ENCODE measurements at regions not wholly inside any gene's neighbourhood (a gene's known extent, or its start where the extent isn't known, plus 50 kb on each side); places are given as distances from the start of the nearest gene placed in this dataset.

DNA sequence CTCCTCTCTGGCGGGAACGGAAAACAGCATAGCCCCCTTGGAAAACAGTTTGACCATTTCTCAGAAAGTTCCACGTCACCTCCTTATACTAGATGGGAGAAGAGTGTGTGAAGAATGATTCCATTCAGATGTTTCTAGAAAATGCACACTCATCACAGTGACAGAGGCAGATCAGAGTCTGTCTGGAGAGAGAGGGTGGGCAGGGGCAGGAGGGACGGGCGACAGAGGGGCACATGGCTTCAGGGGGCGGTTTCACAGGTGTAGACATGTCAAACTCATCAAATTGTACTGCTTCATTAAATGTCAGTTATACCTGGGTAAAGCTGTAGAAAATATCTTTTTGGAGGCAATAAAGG is 88.8 kb upstream of the TAF1B start:
- peaks cover 8% of the 10 kb centered on the region for H3K4me1 ChIP-seq
- H3K27me3 ChIP-seq (ENCODE audit: control insufficient read depth, insufficient read depth, low read length): no peaks in the 10 kb centered on the region
- TF ChIP-seq, protein P1, sequence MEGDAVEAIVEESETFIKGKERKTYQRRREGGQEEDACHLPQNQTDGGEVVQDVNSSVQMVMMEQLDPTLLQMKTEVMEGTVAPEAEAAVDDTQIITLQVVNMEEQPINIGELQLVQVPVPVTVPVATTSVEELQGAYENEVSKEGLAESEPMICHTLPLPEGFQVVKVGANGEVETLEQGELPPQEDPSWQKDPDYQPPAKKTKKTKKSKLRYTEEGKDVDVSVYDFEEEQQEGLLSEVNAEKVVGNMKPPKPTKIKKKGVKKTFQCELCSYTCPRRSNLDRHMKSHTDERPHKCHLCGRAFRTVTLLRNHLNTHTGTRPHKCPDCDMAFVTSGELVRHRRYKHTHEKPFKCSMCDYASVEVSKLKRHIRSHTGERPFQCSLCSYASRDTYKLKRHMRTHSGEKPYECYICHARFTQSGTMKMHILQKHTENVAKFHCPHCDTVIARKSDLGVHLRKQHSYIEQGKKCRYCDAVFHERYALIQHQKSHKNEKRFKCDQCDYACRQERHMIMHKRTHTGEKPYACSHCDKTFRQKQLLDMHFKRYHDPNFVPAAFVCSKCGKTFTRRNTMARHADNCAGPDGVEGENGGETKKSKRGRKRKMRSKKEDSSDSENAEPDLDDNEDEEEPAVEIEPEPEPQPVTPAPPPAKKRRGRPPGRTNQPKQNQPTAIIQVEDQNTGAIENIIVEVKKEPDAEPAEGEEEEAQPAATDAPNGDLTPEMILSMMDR (IDR thresholded peaks at IDR 0.05): no peak
- no peak overlapping the region for H3K9ac ChIP-seq
- H3K27ac ChIP-seq: no peak overlapping the region
- no peak overlapping the region for H3K4me2 ChIP-seq (ENCODE audit: low read length)
- no peaks in the 10 kb centered on the region for H3K79me2 ChIP-seq
- H3K4me3 ChIP-seq (ENCODE audit: low read depth, low read length): no peak overlapping the region
- no peak overlapping the region for H2AFZ ChIP-seq
- no peaks in the 10 kb centered on the region for H3K9me3 ChIP-seq (ENCODE audit: control insufficient read depth, low read length)
- H3K36me3 ChIP-seq (ENCODE audit: control insufficient read depth, insufficient read depth, low read length): no peaks in the 10 kb centered on the region

DNA sequence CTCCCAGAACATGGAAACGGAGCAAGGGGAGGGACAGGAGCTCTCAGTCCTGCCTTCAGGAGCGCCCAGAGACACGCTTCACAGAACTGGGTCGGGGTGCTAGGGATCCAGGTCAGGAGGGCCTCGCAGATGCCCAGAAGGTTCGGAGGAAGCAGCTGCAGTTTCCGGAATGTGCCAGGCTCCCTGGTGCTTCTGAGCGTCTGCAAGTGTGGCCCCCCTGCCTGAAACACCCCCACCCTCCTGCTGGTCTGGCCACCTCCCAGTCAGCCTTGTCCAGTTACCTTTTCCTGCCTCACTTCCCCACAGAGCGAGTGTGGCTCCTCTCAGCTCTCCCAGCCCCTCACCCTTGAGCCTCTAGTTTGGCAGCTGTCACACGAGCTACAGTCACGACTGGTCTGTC is 88.3 kb upstream of the TAF1B start:
- TF ChIP-seq, protein P1 (IDR thresholded peaks at IDR 0.05): no peak

DNA sequence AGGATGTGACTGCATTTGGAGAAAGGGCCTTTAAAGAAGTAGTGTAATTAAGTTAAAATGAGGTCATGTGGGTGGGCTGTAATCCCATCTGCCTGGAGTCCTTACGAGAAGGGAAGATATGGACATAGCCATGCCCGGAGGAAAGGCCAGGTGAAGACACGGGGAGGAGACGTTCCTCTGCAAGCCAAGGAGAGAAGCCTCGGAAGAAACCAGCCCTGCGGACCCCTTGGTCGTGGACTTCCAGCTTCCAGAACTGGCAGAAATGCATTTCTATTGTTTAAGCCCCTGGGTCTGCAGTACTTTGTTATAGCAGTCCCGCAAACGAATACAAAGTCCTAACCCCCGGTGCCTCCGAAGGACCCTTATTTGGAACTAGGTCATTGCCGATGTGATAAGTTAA is 87.6 kb upstream of the TAF1B start:
- H3K27ac ChIP-seq: no peak overlapping the region
- H3K27me3 ChIP-seq (ENCODE audit: control insufficient read depth, insufficient read depth, low read length): no peaks in the 10 kb centered on the region
- H3K9ac ChIP-seq: no peak overlapping the region
- TF ChIP-seq, protein P1 (IDR thresholded peaks at IDR 0.05): no peak
- H3K4me2 ChIP-seq (ENCODE audit: low read length): no peak overlapping the region
- no peaks in the 10 kb centered on the region for H3K9me3 ChIP-seq (ENCODE audit: control insufficient read depth, low read length)
- H3K4me1 ChIP-seq: peaks cover 8% of the 10 kb centered on the region
- H3K36me3 ChIP-seq (ENCODE audit: control insufficient read depth, insufficient read depth, low read length): no peaks in the 10 kb centered on the region
- H2AFZ ChIP-seq: no peak overlapping the region
- no peak overlapping the region for H3K4me3 ChIP-seq (ENCODE audit: low read depth, low read length)
- H3K79me2 ChIP-seq: no peaks in the 10 kb centered on the region

More for the DNA sequence above, 88.3 kb upstream of the TAF1B start:
- no peak overlapping the region for H3K4me3 ChIP-seq (ENCODE audit: low read depth, low read length)
- H3K4me1 ChIP-seq: peaks cover 8% of the 10 kb centered on the region
- no peak overlapping the region for H3K27ac ChIP-seq
- H3K79me2 ChIP-seq: no peaks in the 10 kb centered on the region
- H3K4me2 ChIP-seq (ENCODE audit: low read length): no peak overlapping the region
- no peaks in the 10 kb centered on the region for H3K36me3 ChIP-seq (ENCODE audit: control insufficient read depth, insufficient read depth, low read length)
- H3K9me3 ChIP-seq (ENCODE audit: control insufficient read depth, low read length): no peaks in the 10 kb centered on the region
- H3K27me3 ChIP-seq (ENCODE audit: control insufficient read depth, insufficient read depth, low read length): no peaks in the 10 kb centered on the region
- no peak overlapping the region for H3K9ac ChIP-seq
- H2AFZ ChIP-seq: no peak overlapping the region

DNA sequence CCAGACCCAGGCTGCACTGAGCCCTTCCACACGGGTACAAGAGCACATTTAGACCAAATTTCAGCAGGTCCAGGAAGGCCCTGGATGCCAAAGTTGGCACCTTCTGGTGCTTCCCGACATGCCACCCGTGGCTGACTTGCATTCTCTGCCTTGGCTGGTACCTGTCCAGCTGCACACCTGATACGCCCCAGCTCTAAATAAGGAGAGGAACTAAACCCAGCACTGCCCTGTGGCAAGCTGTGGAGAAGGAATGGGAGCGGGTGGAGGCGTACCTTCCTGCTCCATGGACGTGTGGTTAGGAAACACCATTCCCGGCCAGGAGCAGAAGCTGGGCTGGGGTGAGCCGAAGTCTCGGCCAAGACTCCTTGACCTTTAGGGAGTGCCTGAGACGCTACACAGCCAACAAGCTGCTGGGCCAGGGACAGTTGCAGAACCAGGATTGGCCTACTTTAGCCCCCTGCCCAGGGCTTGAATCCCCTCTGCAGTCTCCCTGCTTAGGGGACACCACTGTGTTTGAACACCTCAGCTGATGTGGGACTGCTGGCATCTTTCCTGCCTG is 86.5 kb upstream of the TAF1B start:
- Histone ChIP-seq H3K27ac (no peak overlapping the region), H3K27me3 (ENCODE audit: control insufficient read depth, insufficient read depth, low read length) (no peaks in the 10 kb centered on the region), H3K4me1 (peaks cover 8% of the 10 kb centered on the region), H3K9me3 (ENCODE audit: control insufficient read depth, low read length) (no peaks in the 10 kb centered on the region), H3K4me3 (ENCODE audit: low read depth, low read length) (no peak overlapping the region), H3K9ac (no peak overlapping the region), H3K4me2 (ENCODE audit: low read length) (no peak overlapping the region), H3K36me3 (ENCODE audit: control insufficient read depth, insufficient read depth, low read length) (no peaks in the 10 kb centered on the region), H2AFZ (no peak overlapping the region), H3K79me2 (no peaks in the 10 kb centered on the region)
- TF ChIP-seq, protein P1 (IDR thresholded peaks at IDR 0.05): no peak

DNA sequence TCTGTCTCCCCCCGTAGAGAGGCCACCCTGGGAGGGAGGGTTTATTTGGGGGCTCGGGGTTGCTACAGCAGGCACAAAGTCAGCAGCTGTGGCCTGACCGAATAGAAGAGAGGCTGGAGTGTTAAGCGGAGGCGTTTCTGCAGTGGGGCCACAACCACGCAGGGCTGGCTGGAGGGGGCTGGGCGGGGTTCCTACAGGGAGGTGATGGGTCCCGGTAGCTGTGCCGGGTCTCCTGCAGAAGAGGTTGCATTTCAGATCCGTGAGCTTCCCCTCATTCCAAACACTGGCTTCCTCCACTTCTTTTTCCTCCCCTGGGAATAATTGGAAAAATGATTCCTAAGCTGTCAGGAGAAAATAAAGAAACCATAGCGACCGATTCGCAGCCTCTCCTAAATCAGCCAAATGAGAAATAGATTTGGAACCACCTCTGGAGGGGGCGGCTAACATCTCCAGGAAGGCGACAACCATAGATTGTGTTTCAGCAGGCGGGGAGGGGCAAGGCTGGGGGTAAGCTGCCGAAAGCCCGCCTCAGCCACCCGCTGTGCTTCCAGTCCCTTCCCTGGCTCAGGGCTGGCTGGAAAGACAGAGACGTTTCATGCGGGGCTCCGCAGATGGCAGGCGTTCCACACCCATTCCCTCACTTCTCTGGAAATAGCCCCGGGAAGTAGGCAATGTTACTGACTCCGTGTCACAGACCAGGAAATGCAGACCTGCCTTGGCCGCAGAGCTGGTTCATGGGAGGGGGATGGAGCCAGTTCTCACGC is 85.6 kb upstream of the TAF1B start:
- Histone ChIP-seq H2AFZ (no peak overlapping the region), H3K9me3 (ENCODE audit: control insufficient read depth, low read length) (no peaks in the 10 kb centered on the region), H3K4me1 (peaks cover 8% of the 10 kb centered on the region), H3K79me2 (no peaks in the 10 kb centered on the region), H3K9ac (no peak overlapping the region), H3K27ac (no peak overlapping the region), H3K4me2 (ENCODE audit: low read length) (peak overlapping the region; percentile 13), H3K36me3 (ENCODE audit: control insufficient read depth, insufficient read depth, low read length) (no peaks in the 10 kb centered on the region), H3K4me3 (ENCODE audit: low read depth, low read length) (no peak overlapping the region), H3K27me3 (ENCODE audit: control insufficient read depth, insufficient read depth, low read length) (no peaks in the 10 kb centered on the region)
- TF ChIP-seq, protein P1 (IDR thresholded peaks at IDR 0.05): no peak
